ENCODE measurements at regions not wholly inside any gene's neighbourhood (a gene's known extent, or its start where the extent isn't known, plus 50 kb on each side); places are given as distances from the start of the nearest gene placed in this dataset.

GRCh38 chr12:42812086-42812485, 222.5 kb upstream of the PRICKLE1 start:
- H3K4me1 ChIP-seq (ENCODE audit: control insufficient read depth, extremely low read depth, insufficient read depth, low read length), result no peaks in the 10 kb centered on the region
- TF ChIP-seq, protein P1, sequence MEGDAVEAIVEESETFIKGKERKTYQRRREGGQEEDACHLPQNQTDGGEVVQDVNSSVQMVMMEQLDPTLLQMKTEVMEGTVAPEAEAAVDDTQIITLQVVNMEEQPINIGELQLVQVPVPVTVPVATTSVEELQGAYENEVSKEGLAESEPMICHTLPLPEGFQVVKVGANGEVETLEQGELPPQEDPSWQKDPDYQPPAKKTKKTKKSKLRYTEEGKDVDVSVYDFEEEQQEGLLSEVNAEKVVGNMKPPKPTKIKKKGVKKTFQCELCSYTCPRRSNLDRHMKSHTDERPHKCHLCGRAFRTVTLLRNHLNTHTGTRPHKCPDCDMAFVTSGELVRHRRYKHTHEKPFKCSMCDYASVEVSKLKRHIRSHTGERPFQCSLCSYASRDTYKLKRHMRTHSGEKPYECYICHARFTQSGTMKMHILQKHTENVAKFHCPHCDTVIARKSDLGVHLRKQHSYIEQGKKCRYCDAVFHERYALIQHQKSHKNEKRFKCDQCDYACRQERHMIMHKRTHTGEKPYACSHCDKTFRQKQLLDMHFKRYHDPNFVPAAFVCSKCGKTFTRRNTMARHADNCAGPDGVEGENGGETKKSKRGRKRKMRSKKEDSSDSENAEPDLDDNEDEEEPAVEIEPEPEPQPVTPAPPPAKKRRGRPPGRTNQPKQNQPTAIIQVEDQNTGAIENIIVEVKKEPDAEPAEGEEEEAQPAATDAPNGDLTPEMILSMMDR (optimal IDR thresholded peaks at IDR 0.05 in 1 of 3, IDR thresholded peaks at IDR 0.05 in 1 of 3, conservative IDR thresholded peaks at IDR 0.05 in 1 of 3; ENCODE audit: extremely low read depth in 1 of 3, insufficient read depth in 2 of 3, low read length in 3 of 3), result no peak
- no peak for TF ChIP-seq EZH2 (IDR thresholded peaks at IDR 0.05; ENCODE audit: low read length)
- H3K9ac ChIP-seq (ENCODE audit: control insufficient read depth, extremely low read depth, insufficient read depth, low read length), result no peak overlapping the region
- H3K27ac ChIP-seq (ENCODE audit: control insufficient read depth, insufficient read depth, low read length), result no peak overlapping the region
- H2AFZ ChIP-seq (ENCODE audit: control insufficient read depth, low read length), result no peak overlapping the region
- DNase-seq (ENCODE audit: low read depth, low spot score), result no peak
- no peaks in the 10 kb centered on the region for H3K9me3 ChIP-seq (ENCODE audit: control insufficient read depth, low read depth, low read length)
- H3K9me1 ChIP-seq (ENCODE audit: control insufficient read depth, extremely low read depth, insufficient read depth, low read length), result no peaks in the 10 kb centered on the region
- no peaks in the 10 kb centered on the region for H4K20me1 ChIP-seq (ENCODE audit: control insufficient read depth, extremely low read depth, insufficient read depth, low read length)
- no peak for FAIRE-seq
- no peaks in the 10 kb centered on the region for H3K79me2 ChIP-seq (ENCODE audit: control insufficient read depth, insufficient read depth, low read length)
- no peaks in the 10 kb centered on the region for H3K36me3 ChIP-seq (ENCODE audit: control insufficient read depth in 2 of 2, extremely low read depth in 1 of 2, insufficient read depth in 2 of 2, low read length in 2 of 2)
- dilution Hi-C loops (cut with MboI; ENCODE audit: extremely low pct_ligation_motif_present, low sequenced_read_pairs), result no loop called here
- H3K4me3 ChIP-seq (ENCODE audit: control insufficient read depth in 2 of 3, extremely low read depth in 1 of 3, insufficient read depth in 2 of 3, low read depth in 1 of 3, low read length in 3 of 3), result no peak overlapping the region
- no peaks in the 10 kb centered on the region for H3K27me3 ChIP-seq (ENCODE audit: control insufficient read depth, extremely low read depth, insufficient read depth, low read length)
- H3K4me2 ChIP-seq (ENCODE audit: control insufficient read depth, extremely low read depth, insufficient read depth, low read depth, low read length), result no peak overlapping the region

DNA sequence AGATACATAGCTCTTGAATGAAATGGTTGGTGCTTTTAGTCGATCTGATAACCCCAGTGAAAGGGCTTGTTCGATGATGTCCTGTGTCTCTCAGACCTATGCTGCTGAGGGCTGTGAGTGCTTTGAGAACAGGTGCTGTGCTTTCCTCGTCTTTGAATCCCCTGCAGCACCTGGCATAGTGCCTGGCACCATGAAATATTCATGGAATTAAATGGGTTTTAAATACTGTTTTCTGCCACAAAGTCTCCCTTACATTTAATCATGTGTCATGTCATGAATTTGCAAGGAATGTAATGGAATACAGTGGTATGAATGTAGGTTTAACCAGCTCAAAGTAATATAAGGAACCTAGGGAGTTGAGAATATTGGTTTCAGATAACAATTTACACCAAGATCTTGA, 220.5 kb upstream of the PRICKLE1 start:
- Histone ChIP-seq H3K9ac (ENCODE audit: control insufficient read depth, extremely low read depth, insufficient read depth, low read length) (no peak overlapping the region), H3K27ac (ENCODE audit: control insufficient read depth, insufficient read depth, low read length) (no peak overlapping the region), H2AFZ (ENCODE audit: control insufficient read depth, low read length) (no peak overlapping the region), H3K36me3 (ENCODE audit: control insufficient read depth in 2 of 2, extremely low read depth in 1 of 2, insufficient read depth in 2 of 2, low read length in 2 of 2) (no peaks in the 10 kb centered on the region), H3K4me3 (ENCODE audit: control insufficient read depth in 2 of 3, extremely low read depth in 1 of 3, insufficient read depth in 2 of 3, low read depth in 1 of 3, low read length in 3 of 3) (no peak overlapping the region), H3K4me2 (ENCODE audit: control insufficient read depth, extremely low read depth, insufficient read depth, low read depth, low read length) (no peak overlapping the region), H3K9me3 (ENCODE audit: control insufficient read depth, low read depth, low read length) (no peaks in the 10 kb centered on the region), H3K4me1 (ENCODE audit: control insufficient read depth, extremely low read depth, insufficient read depth, low read length) (no peaks in the 10 kb centered on the region), H3K79me2 (ENCODE audit: control insufficient read depth, insufficient read depth, low read length) (no peaks in the 10 kb centered on the region), H3K27me3 (ENCODE audit: control insufficient read depth, extremely low read depth, insufficient read depth, low read length) (no peaks in the 10 kb centered on the region), H4K20me1 (ENCODE audit: control insufficient read depth, extremely low read depth, insufficient read depth, low read length) (no peaks in the 10 kb centered on the region), H3K9me1 (ENCODE audit: control insufficient read depth, extremely low read depth, insufficient read depth, low read length) (no peaks in the 10 kb centered on the region)
- TF ChIP-seq, protein P1 (optimal IDR thresholded peaks at IDR 0.05 in 1 of 3, IDR thresholded peaks at IDR 0.05 in 1 of 3, conservative IDR thresholded peaks at IDR 0.05 in 1 of 3; ENCODE audit: extremely low read depth in 1 of 3, insufficient read depth in 2 of 3, low read length in 3 of 3), result no peak
- TF ChIP-seq EZH2 (IDR thresholded peaks at IDR 0.05; ENCODE audit: low read length), result no peak
- dilution Hi-C loops (cut with MboI; ENCODE audit: extremely low pct_ligation_motif_present, low sequenced_read_pairs), result no loop called here
- FAIRE-seq, result no peak
- no peak for DNase-seq (ENCODE audit: low read depth, low spot score)

Measured in keratinocyte (primary cell).